ENCODE measurements at regions not wholly inside any gene's neighbourhood (a gene's known extent, or its start where the extent isn't known, plus 50 kb on each side); places are given as distances from the start of the nearest gene placed in this dataset.
"Not testable (repeated sequence)": the region's sequence is repeated elsewhere in the genome, so short reads cannot be mapped to it uniquely, and the experiment has no call there.

- DNase-seq (ENCODE audit: low spot score): peak; percentile 71
Observed at GRCh38 chr10:42367532-42368230, 270.7 kb downstream of the ZNF33B start.

GRCh38 chr10:42351745-42352144 lies 286.6 kb downstream of the ZNF33B start:
- no peak for DNase-seq (ENCODE audit: low spot score)

- not testable (repeated sequence) for DNase-seq (ENCODE audit: low spot score)
Observed at GRCh38 chr10:42336593-42337337, 301.6 kb downstream of the ZNF33B start.

- DNase-seq (ENCODE audit: low spot score): not testable (repeated sequence)
Observed at GRCh38 chr10:42335653-42336296, 302.6 kb downstream of the ZNF33B start.

GRCh38 chr10:42304341-42304740 lies 334.0 kb downstream of the ZNF33B start:
- no peak for DNase-seq (ENCODE audit: low spot score)

GRCh38 chr10:42281896-42282295 lies 356.5 kb downstream of the ZNF33B start:
- DNase-seq (ENCODE audit: low spot score): not testable (repeated sequence)

- DNase-seq (ENCODE audit: low spot score): not testable (repeated sequence)
Observed at GRCh38 chr10:42269788-42270187, 368.6 kb downstream of the ZNF33B start.

- not testable (repeated sequence) for DNase-seq (ENCODE audit: low spot score)
Observed at GRCh38 chr10:42263259-42263658, 375.1 kb downstream of the ZNF33B start.

GRCh38 chr10:42243002-42243401 lies 395.4 kb downstream of the ZNF33B start:
- not testable (repeated sequence) for DNase-seq (ENCODE audit: low spot score)

GRCh38 chr10:42242135-42242805 lies 396.1 kb downstream of the ZNF33B start:
- no peak for DNase-seq (ENCODE audit: low spot score)

GRCh38 chr10:42236401-42236800 lies 402.0 kb downstream of the ZNF33B start:
- not testable (repeated sequence) for DNase-seq (ENCODE audit: low spot score)

- not testable (repeated sequence) for DNase-seq (ENCODE audit: low spot score)
Observed at GRCh38 chr10:42235736-42236135, 402.6 kb downstream of the ZNF33B start.

- not testable (repeated sequence) for DNase-seq (ENCODE audit: low spot score)
Observed at GRCh38 chr10:42235241-42235640, 403.1 kb downstream of the ZNF33B start.

GRCh38 chr10:42234506-42234905 lies 403.9 kb downstream of the ZNF33B start:
- DNase-seq (ENCODE audit: low spot score): not testable (repeated sequence)

- not testable (repeated sequence) for DNase-seq (ENCODE audit: low spot score)
Observed at GRCh38 chr10:42233461-42234206, 404.7 kb downstream of the ZNF33B start.

- DNase-seq (ENCODE audit: low spot score): not testable (repeated sequence)
Observed at GRCh38 chr10:42232955-42233354, 405.4 kb downstream of the ZNF33B start.

GRCh38 chr10:42230812-42231211 lies 407.6 kb downstream of the ZNF33B start:
- DNase-seq (ENCODE audit: low spot score): not testable (repeated sequence)

GRCh38 chr10:42230115-42230514 lies 408.3 kb downstream of the ZNF33B start:
- DNase-seq (ENCODE audit: low spot score): not testable (repeated sequence)

GRCh38 chr10:42227859-42228258 lies 410.5 kb downstream of the ZNF33B start:
- DNase-seq (ENCODE audit: low spot score): not testable (repeated sequence)

- not testable (repeated sequence) for DNase-seq (ENCODE audit: low spot score)
Observed at GRCh38 chr10:42193588-42193987, 444.8 kb downstream of the ZNF33B start.

GRCh38 chr10:42192450-42192849 lies 445.9 kb downstream of the ZNF33B start:
- DNase-seq (ENCODE audit: low spot score): not testable (repeated sequence)
